ENCODE measurements at regions not wholly inside any gene's neighbourhood (a gene's known extent, or its start where the extent isn't known, plus 50 kb on each side); places are given as distances from the start of the nearest gene placed in this dataset.

GRCh38 chr12:77243345-77243744, 178.0 kb upstream of the E2F7 start:
- no peaks in the 10 kb centered on the region for H3K9me3 ChIP-seq (ENCODE audit: control insufficient read depth, insufficient read depth, low read depth, low read length)
- no peak overlapping the region for H3K9ac ChIP-seq (ENCODE audit: low read length)
- H3K4me3 ChIP-seq (ENCODE audit: low read depth, low read length) = no peak overlapping the region
- no peak overlapping the region for H3K27ac ChIP-seq (ENCODE audit: low read depth, low read length)
- peaks cover 6% of the 10 kb centered on the region for H3K4me1 ChIP-seq (ENCODE audit: control insufficient read depth, insufficient read depth, low read length)
- no peaks in the 10 kb centered on the region for H3K36me3 ChIP-seq (ENCODE audit: control insufficient read depth, insufficient read depth, low read length)
- H3K27me3 ChIP-seq (ENCODE audit: control insufficient read depth, insufficient read depth, low read length) = no peaks in the 10 kb centered on the region

DNA sequence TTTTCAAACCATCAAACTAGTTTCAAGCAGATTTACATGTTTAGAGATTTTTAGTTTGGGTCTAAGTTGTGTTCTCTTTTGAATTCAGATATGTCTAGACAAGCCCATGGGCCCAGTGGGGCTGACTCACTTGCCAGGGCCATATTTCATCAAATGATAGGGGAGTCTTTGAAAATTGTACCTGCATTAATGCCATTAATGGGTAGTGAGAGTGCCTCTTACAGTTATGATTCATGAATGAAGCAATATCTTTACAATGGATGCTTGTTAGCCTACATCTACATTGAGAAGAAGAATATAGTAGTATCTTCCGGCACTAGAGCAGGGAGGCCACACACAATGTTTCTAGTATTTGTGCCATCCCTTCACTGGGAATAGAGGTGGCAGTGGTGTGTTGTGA, 174.2 kb upstream of the E2F7 start:
- H3K9ac ChIP-seq (ENCODE audit: low read length) = no peak overlapping the region
- no peak overlapping the region for H3K4me3 ChIP-seq (ENCODE audit: low read depth, low read length)
- H3K4me1 ChIP-seq (ENCODE audit: control insufficient read depth, insufficient read depth, low read length) = peaks cover 15% of the 10 kb centered on the region
- H3K36me3 ChIP-seq (ENCODE audit: control insufficient read depth, insufficient read depth, low read length) = no peaks in the 10 kb centered on the region
- H3K9me3 ChIP-seq (ENCODE audit: control insufficient read depth, insufficient read depth, low read depth, low read length) = no peaks in the 10 kb centered on the region
- H3K27ac ChIP-seq (ENCODE audit: low read depth, low read length) = no peak overlapping the region
- no peaks in the 10 kb centered on the region for H3K27me3 ChIP-seq (ENCODE audit: control insufficient read depth, insufficient read depth, low read length)

GRCh38 chr12:77238335-77238734, 173.0 kb upstream of the E2F7 start:
- Histone ChIP-seq H3K4me3 (ENCODE audit: low read depth, low read length) (no peak overlapping the region), H3K4me1 (ENCODE audit: control insufficient read depth, insufficient read depth, low read length) (peaks cover 15% of the 10 kb centered on the region), H3K36me3 (ENCODE audit: control insufficient read depth, insufficient read depth, low read length) (no peaks in the 10 kb centered on the region), H3K9ac (ENCODE audit: low read length) (no peak overlapping the region), H3K9me3 (ENCODE audit: control insufficient read depth, insufficient read depth, low read depth, low read length) (no peaks in the 10 kb centered on the region), H3K27ac (ENCODE audit: low read depth, low read length) (no peak overlapping the region), H3K27me3 (ENCODE audit: control insufficient read depth, insufficient read depth, low read length) (no peaks in the 10 kb centered on the region)

- H3K27ac ChIP-seq (ENCODE audit: low read depth, low read length) = no peak overlapping the region
- no peaks in the 10 kb centered on the region for H3K9me3 ChIP-seq (ENCODE audit: control insufficient read depth, insufficient read depth, low read depth, low read length)
- no peak overlapping the region for H3K9ac ChIP-seq (ENCODE audit: low read length)
- peaks cover 15% of the 10 kb centered on the region for H3K4me1 ChIP-seq (ENCODE audit: control insufficient read depth, insufficient read depth, low read length)
- no peak overlapping the region for H3K4me3 ChIP-seq (ENCODE audit: low read depth, low read length)
- no peaks in the 10 kb centered on the region for H3K27me3 ChIP-seq (ENCODE audit: control insufficient read depth, insufficient read depth, low read length)
- H3K36me3 ChIP-seq (ENCODE audit: control insufficient read depth, insufficient read depth, low read length) = no peaks in the 10 kb centered on the region
Observed at GRCh38 chr12:77237896-77238295, 172.5 kb upstream of the E2F7 start.

GRCh38 chr12:77236066-77236465, 170.7 kb upstream of the E2F7 start:
- Histone ChIP-seq H3K36me3 (ENCODE audit: control insufficient read depth, insufficient read depth, low read length) (no peaks in the 10 kb centered on the region), H3K4me1 (ENCODE audit: control insufficient read depth, insufficient read depth, low read length) (peaks cover 18% of the 10 kb centered on the region), H3K27me3 (ENCODE audit: control insufficient read depth, insufficient read depth, low read length) (no peaks in the 10 kb centered on the region), H3K4me3 (ENCODE audit: low read depth, low read length) (no peak overlapping the region), H3K27ac (ENCODE audit: low read depth, low read length) (no peak overlapping the region), H3K9me3 (ENCODE audit: control insufficient read depth, insufficient read depth, low read depth, low read length) (no peaks in the 10 kb centered on the region), H3K9ac (ENCODE audit: low read length) (no peak overlapping the region)

GRCh38 chr12:77232045-77232444, 166.7 kb upstream of the E2F7 start:
- Histone ChIP-seq H3K36me3 (ENCODE audit: control insufficient read depth, insufficient read depth, low read length) (no peaks in the 10 kb centered on the region), H3K9me3 (ENCODE audit: control insufficient read depth, insufficient read depth, low read depth, low read length) (no peaks in the 10 kb centered on the region), H3K4me1 (ENCODE audit: control insufficient read depth, insufficient read depth, low read length) (peaks cover 20% of the 10 kb centered on the region), H3K27ac (ENCODE audit: low read depth, low read length) (no peak overlapping the region), H3K4me3 (ENCODE audit: low read depth, low read length) (no peak overlapping the region), H3K9ac (ENCODE audit: low read length) (no peak overlapping the region), H3K27me3 (ENCODE audit: control insufficient read depth, insufficient read depth, low read length) (no peaks in the 10 kb centered on the region)

DNA sequence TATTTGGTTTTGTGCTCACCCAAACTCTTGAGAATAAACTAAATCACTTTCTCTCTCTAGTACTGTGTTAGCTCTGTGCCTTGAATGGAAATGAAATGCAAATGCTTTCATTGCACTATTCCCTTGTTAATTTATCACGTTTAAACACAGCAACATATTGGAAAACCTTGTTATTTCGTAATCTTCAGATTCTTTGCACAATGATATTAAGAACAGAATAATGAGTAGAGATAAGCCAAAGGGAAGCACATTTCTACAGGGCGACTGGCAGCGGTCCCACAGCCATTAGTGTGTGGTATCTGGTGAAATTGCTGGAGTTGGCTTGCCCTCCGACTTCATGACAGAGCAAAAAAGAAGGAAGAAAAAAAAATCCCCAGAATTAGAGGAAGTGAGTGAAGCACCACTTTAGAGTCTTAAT, 166.1 kb upstream of the E2F7 start:
- no peaks in the 10 kb centered on the region for H3K9me3 ChIP-seq (ENCODE audit: control insufficient read depth, insufficient read depth, low read depth, low read length)
- no peak overlapping the region for H3K9ac ChIP-seq (ENCODE audit: low read length)
- no peak overlapping the region for H3K4me3 ChIP-seq (ENCODE audit: low read depth, low read length)
- no peaks in the 10 kb centered on the region for H3K36me3 ChIP-seq (ENCODE audit: control insufficient read depth, insufficient read depth, low read length)
- peaks cover 20% of the 10 kb centered on the region for H3K4me1 ChIP-seq (ENCODE audit: control insufficient read depth, insufficient read depth, low read length)
- no peak overlapping the region for H3K27ac ChIP-seq (ENCODE audit: low read depth, low read length)
- no peaks in the 10 kb centered on the region for H3K27me3 ChIP-seq (ENCODE audit: control insufficient read depth, insufficient read depth, low read length)

- Histone ChIP-seq H3K27me3 (ENCODE audit: control insufficient read depth, insufficient read depth, low read length) (no peaks in the 10 kb centered on the region), H3K4me3 (ENCODE audit: low read depth, low read length) (no peak overlapping the region), H3K9me3 (ENCODE audit: control insufficient read depth, insufficient read depth, low read depth, low read length) (no peaks in the 10 kb centered on the region), H3K27ac (ENCODE audit: low read depth, low read length) (no peak overlapping the region; the same call in 1 of the 2 replicates), H3K9ac (ENCODE audit: low read length) (no peak overlapping the region), H3K36me3 (ENCODE audit: control insufficient read depth, insufficient read depth, low read length) (no peaks in the 10 kb centered on the region), H3K4me1 (ENCODE audit: control insufficient read depth, insufficient read depth, low read length) (peaks cover 20% of the 10 kb centered on the region)
Observed at GRCh38 chr12:77229640-77230442, 164.5 kb upstream of the E2F7 start.

DNA sequence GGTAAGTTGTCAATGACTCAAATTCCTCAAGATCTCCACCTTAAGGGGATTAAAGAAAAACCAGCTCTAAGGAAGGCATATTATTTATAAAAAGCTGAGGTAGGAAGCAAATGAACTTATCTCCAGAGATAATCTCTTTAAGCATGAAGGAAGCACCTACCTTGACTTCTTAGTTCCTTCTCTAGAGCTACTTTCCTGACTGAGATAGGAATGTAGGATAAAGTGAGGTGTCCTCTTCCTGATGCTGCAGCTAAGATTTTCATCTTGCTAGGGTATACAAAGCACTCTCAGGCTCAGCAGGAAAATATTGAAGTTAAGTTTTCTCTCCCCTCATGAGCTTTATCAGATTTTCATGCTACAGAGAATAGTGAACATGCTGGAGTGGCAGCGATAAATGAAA, 163.0 kb upstream of the E2F7 start:
- Histone ChIP-seq H3K27ac (ENCODE audit: low read depth, low read length) (no peak overlapping the region), H3K4me1 (ENCODE audit: control insufficient read depth, insufficient read depth, low read length) (peaks cover 20% of the 10 kb centered on the region), H3K27me3 (ENCODE audit: control insufficient read depth, insufficient read depth, low read length) (no peaks in the 10 kb centered on the region), H3K9ac (ENCODE audit: low read length) (no peak overlapping the region), H3K9me3 (ENCODE audit: control insufficient read depth, insufficient read depth, low read depth, low read length) (no peaks in the 10 kb centered on the region), H3K4me3 (ENCODE audit: low read depth, low read length) (no peak overlapping the region), H3K36me3 (ENCODE audit: control insufficient read depth, insufficient read depth, low read length) (no peaks in the 10 kb centered on the region)

DNA sequence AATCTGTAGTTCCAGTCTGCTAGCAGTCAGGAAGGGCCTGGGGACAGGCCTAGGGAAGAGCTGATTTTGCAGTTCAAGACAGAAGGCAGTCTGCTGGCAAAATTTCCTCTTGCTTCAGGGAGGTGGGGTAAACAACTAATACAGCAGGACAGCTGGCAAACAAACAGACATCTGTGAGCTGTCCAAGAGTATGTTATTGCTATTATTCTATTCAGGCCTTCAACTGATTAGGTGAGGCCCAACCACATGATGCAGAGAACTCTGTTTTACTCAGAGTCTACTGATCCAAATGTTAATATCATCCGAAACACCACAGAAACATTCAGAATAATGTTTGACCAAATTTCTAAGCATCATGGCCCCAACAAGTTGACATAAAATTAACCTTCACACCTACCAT, 161.0 kb upstream of the E2F7 start:
- H3K27ac ChIP-seq (ENCODE audit: low read depth, low read length) = no peak overlapping the region
- H3K4me1 ChIP-seq (ENCODE audit: control insufficient read depth, insufficient read depth, low read length) = peaks cover 18% of the 10 kb centered on the region
- no peak overlapping the region for H3K9ac ChIP-seq (ENCODE audit: low read length)

GRCh38 chr12:77225373-77225772, 160.0 kb upstream of the E2F7 start:
- Histone ChIP-seq H3K4me3 (ENCODE audit: low read depth, low read length) (no peak overlapping the region), H3K9me3 (ENCODE audit: control insufficient read depth, insufficient read depth, low read depth, low read length) (no peaks in the 10 kb centered on the region), H3K4me1 (ENCODE audit: control insufficient read depth, insufficient read depth, low read length) (peaks cover 17% of the 10 kb centered on the region), H3K36me3 (ENCODE audit: control insufficient read depth, insufficient read depth, low read length) (no peaks in the 10 kb centered on the region), H3K27ac (ENCODE audit: low read depth, low read length) (no peak overlapping the region), H3K9ac (ENCODE audit: low read length) (no peak overlapping the region), H3K27me3 (ENCODE audit: control insufficient read depth, insufficient read depth, low read length) (no peaks in the 10 kb centered on the region)

More for the DNA sequence above, 161.0 kb upstream of the E2F7 start:
- Histone ChIP-seq H3K27me3 (ENCODE audit: control insufficient read depth, insufficient read depth, low read length) (no peaks in the 10 kb centered on the region), H3K36me3 (ENCODE audit: control insufficient read depth, insufficient read depth, low read length) (no peaks in the 10 kb centered on the region), H3K9me3 (ENCODE audit: control insufficient read depth, insufficient read depth, low read depth, low read length) (no peaks in the 10 kb centered on the region), H3K4me3 (ENCODE audit: low read depth, low read length) (no peak overlapping the region)

Measured in HUES6 (cell line).